Stomach (tissue), 4 donors: ENCODE measurements at regions not wholly inside any gene's neighbourhood (a gene's known extent, or its start where the extent isn't known, plus 50 kb on each side); places are given as distances from the start of the nearest gene placed in this dataset.

Experiments
- CTCF ChIP-seq, 7 experiments: fragments of 450-650 bp in 4 of 7; fragments of 200-600 bp in 3 of 7; sonication (generic) in 3 of 7; IDR thresholded peaks; one replicate each; pipeline ENCODE4 v1.5.1; 2016 to 2019; ENCODE audit warnings: antibody characterized with exemption in 7 of 7, control low read depth in 2 of 7, mild to moderate bottlenecking in 1 of 7
- EP300 ChIP-seq: sonication (generic); formaldehyde crosslinking; IDR thresholded peaks from one replicate; pipeline ENCODE4 v1.6.1; 2017; ENCODE audit warnings: antibody characterized with exemption

GRCh38 chr21:17668479-17669140, 55.9 kb upstream of the BTG3 start:
- TF ChIP-seq CTCF (IDR thresholded peaks at IDR 0.05) = no peak
- TF ChIP-seq EP300 = no peak
